ENCODE measurements at regions not wholly inside any gene's neighbourhood (a gene's known extent, or its start where the extent isn't known, plus 50 kb on each side); places are given as distances from the start of the nearest gene placed in this dataset.

DNA sequence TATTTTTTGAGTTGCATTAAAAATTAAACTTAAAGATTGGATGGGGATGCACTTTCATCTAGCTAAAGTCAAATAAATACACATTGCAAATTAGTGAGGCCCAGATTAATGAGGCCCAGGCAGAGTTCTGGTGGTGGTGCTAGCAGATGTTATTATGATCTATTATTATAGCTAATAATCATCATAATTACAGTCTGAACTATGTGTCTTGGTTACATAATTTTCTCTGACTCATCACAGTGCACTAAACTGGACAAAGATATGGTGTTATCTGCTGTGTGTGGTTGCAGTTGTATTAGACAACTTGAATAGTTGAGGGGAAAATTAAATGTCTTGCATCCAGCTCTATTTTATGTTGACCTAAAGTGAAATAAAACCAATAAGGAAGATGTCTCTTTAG is 568.8 kb downstream of the TLR4 start:
- intact Hi-C loops (cut with micrococcal nuclease): no loop called here
- Mint-ChIP-seq H3K27ac (no peak overlapping the region), H3K4me1 (ENCODE audit: low read depth) (no peaks in the 10 kb centered on the region), H3K36me3 (ENCODE audit: low read depth) (no peaks in the 10 kb centered on the region), H3K27me3 (ENCODE audit: insufficient read depth) (no peaks in the 10 kb centered on the region), H3K4me3 (no peak overlapping the region), H3K9me3 (peaks cover 6% of the 10 kb centered on the region)
- DNase-seq (ENCODE audit: low spot score): no peak

GRCh38 chr9:118276784-118277183 is 572.6 kb downstream of the TLR4 start:
- Mint-ChIP-seq H3K27me3 (ENCODE audit: insufficient read depth) (no peaks in the 10 kb centered on the region), H3K4me3 (no peak overlapping the region), H3K4me1 (ENCODE audit: low read depth) (no peaks in the 10 kb centered on the region), H3K36me3 (ENCODE audit: low read depth) (no peaks in the 10 kb centered on the region), H3K27ac (no peak overlapping the region), H3K9me3 (peaks cover 6% of the 10 kb centered on the region)
- no peak for DNase-seq (ENCODE audit: low spot score)
- intact Hi-C loops (cut with micrococcal nuclease): no loop called here

DNA sequence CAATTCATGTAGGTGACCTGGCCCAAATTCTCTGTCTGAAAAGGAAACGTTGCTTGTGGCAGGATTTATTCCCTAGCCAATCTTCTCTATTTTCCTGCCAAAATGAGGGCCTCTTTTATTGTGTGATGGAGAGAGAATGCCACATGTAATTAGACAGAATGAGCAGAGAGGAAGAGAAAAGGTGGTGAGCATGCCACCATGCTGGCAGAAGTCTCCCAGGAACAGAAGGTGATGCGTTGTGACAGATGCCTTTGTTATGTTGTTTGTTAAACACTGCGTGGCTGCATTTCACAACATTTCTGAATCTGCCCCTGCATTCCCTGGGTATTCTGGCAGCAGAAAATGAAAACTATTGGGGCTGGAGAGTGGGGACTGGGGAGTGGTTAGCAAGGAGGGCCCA is 577.6 kb downstream of the TLR4 start:
- H3K9me3 Mint-ChIP-seq: no peaks in the 10 kb centered on the region
- H3K27me3 Mint-ChIP-seq (ENCODE audit: insufficient read depth): no peaks in the 10 kb centered on the region
- H3K4me3 Mint-ChIP-seq: no peak overlapping the region
- no peak overlapping the region for H3K27ac Mint-ChIP-seq
- no peaks in the 10 kb centered on the region for H3K4me1 Mint-ChIP-seq (ENCODE audit: low read depth)
- intact Hi-C loops (cut with micrococcal nuclease): no loop called here
- H3K36me3 Mint-ChIP-seq (ENCODE audit: low read depth): no peaks in the 10 kb centered on the region
- no peak for DNase-seq (ENCODE audit: low spot score)

GRCh38 chr9:118283488-118283887 is 579.3 kb downstream of the TLR4 start:
- H3K9me3 Mint-ChIP-seq: no peaks in the 10 kb centered on the region
- DNase-seq (ENCODE audit: low spot score): no peak
- no peak overlapping the region for H3K4me3 Mint-ChIP-seq
- H3K4me1 Mint-ChIP-seq (ENCODE audit: low read depth): no peaks in the 10 kb centered on the region
- H3K27me3 Mint-ChIP-seq (ENCODE audit: insufficient read depth): no peaks in the 10 kb centered on the region
- no peak overlapping the region for H3K27ac Mint-ChIP-seq
- no peaks in the 10 kb centered on the region for H3K36me3 Mint-ChIP-seq (ENCODE audit: low read depth)
- intact Hi-C loops (cut with micrococcal nuclease): no loop called here

DNA sequence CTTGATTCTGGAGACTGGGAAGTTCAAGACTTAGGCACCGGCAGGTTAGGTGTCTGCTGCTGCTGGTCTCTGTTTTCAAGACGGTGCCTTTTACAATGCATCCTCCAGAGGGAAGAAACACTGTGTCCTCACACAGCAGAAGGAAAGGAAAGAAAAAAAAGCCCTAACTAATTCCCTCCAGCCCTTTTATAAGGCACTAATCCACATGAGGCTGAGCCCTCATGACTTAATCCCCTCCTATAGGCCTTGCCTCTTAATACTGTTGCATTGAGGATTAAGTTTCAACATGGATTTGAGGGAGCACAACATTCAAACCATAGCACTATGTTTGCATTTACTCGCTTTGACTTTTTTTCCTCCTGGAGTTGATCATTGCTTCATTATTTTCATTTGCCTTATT is 585.9 kb downstream of the TLR4 start:
- no peaks in the 10 kb centered on the region for H3K27me3 Mint-ChIP-seq (ENCODE audit: insufficient read depth)

GRCh38 chr9:118295413-118295812 is 591.2 kb downstream of the TLR4 start:
- Mint-ChIP-seq H3K27me3 (ENCODE audit: insufficient read depth) (no peaks in the 10 kb centered on the region), H3K4me3 (no peak overlapping the region), H3K36me3 (ENCODE audit: low read depth) (no peaks in the 10 kb centered on the region), H3K4me1 (ENCODE audit: low read depth) (no peaks in the 10 kb centered on the region), H3K27ac (no peak overlapping the region), H3K9me3 (no peaks in the 10 kb centered on the region)
- intact Hi-C loops (cut with micrococcal nuclease): no loop called here
- DNase-seq (ENCODE audit: low spot score): no peak

More for the DNA sequence above, 585.9 kb downstream of the TLR4 start:
- intact Hi-C loops (cut with micrococcal nuclease): no loop called here
- H3K36me3 Mint-ChIP-seq (ENCODE audit: low read depth): no peaks in the 10 kb centered on the region
- H3K9me3 Mint-ChIP-seq: no peaks in the 10 kb centered on the region
- no peak overlapping the region for H3K27ac Mint-ChIP-seq
- H3K4me3 Mint-ChIP-seq: no peak overlapping the region
- no peak for DNase-seq (ENCODE audit: low spot score)
- H3K4me1 Mint-ChIP-seq (ENCODE audit: low read depth): no peaks in the 10 kb centered on the region

DNA sequence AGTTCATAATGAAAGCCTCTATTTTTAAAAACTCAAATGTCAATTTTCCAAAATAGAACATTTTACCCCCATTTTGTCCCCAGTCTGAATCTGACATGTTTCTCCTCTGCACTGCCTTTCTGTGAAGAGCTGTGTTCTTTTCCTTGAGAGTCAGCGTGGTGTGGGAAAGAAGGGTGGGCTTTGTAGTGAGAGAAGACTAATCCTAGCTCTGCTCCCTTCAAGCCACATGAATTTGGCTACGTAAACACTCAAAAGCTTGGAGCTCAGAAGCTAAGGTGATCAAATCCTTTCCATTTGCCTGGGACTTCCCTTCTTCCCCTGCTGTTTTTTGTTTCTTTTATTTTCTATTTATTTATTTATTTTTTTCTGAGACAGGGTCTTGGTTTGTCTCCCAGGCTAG is 598.5 kb downstream of the TLR4 start:
- intact Hi-C loops (cut with micrococcal nuclease): no loop called here
- Mint-ChIP-seq H3K4me1 (ENCODE audit: low read depth) (no peaks in the 10 kb centered on the region), H3K4me3 (no peak overlapping the region), H3K9me3 (no peaks in the 10 kb centered on the region), H3K27me3 (ENCODE audit: insufficient read depth) (no peaks in the 10 kb centered on the region), H3K36me3 (ENCODE audit: low read depth) (no peaks in the 10 kb centered on the region), H3K27ac (no peak overlapping the region)
- no peak for DNase-seq (ENCODE audit: low spot score)

- Mint-ChIP-seq H3K27ac (no peak overlapping the region), H3K27me3 (ENCODE audit: insufficient read depth) (no peaks in the 10 kb centered on the region), H3K4me1 (ENCODE audit: low read depth) (no peaks in the 10 kb centered on the region), H3K9me3 (no peaks in the 10 kb centered on the region), H3K4me3 (no peak overlapping the region), H3K36me3 (ENCODE audit: low read depth) (no peaks in the 10 kb centered on the region)
- intact Hi-C loops (cut with micrococcal nuclease): no loop called here
- DNase-seq (ENCODE audit: low spot score): no peak
Observed at GRCh38 chr9:118303216-118303615, 599.0 kb downstream of the TLR4 start.

DNA sequence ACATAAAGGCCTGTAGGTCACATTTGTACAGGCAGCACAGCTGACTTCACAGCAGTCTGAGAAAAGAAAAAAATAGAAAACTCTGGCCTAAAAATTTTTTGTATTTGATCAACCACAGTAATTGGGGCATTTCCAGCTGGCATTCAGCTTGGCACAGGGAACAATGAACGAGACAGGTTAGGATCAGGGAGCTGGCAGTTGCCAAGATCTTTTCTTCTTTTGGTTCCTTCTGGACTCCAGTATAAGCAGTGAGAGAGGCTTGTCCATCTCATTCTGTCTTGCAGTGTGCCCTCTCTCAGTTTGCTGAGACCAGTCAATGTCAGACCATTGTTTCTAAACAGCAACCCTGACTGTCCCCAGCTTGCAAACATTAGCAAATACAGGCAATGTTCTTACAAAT is 601.1 kb downstream of the TLR4 start:
- H3K27ac Mint-ChIP-seq: no peak overlapping the region
- no peaks in the 10 kb centered on the region for H3K36me3 Mint-ChIP-seq (ENCODE audit: low read depth)
- no peak overlapping the region for H3K4me3 Mint-ChIP-seq
- no peaks in the 10 kb centered on the region for H3K27me3 Mint-ChIP-seq (ENCODE audit: insufficient read depth)
- no peak for DNase-seq (ENCODE audit: low spot score)
- H3K4me1 Mint-ChIP-seq (ENCODE audit: low read depth): no peaks in the 10 kb centered on the region
- intact Hi-C loops (cut with micrococcal nuclease): no loop called here
- no peaks in the 10 kb centered on the region for H3K9me3 Mint-ChIP-seq

DNA sequence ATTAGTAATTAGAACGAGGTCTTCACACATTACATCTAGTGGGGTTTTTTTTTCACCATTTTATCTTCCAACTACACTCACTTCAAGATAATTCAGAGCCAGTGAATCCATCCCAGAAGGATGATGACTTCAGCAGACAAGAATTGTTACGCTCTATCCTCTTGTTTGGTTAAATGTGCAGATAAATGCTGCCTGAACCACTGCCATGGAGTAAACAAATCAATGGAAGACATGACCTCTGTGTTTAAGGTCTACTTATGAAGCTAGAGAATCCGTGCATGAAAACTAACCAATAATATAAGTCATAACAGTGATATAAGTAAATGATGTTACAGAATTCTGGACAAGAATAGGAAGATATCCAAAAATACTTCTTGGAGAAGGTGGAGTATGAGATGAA is 602.6 kb downstream of the TLR4 start:
- no peak for DNase-seq (ENCODE audit: low spot score)
- H3K36me3 Mint-ChIP-seq (ENCODE audit: low read depth): no peaks in the 10 kb centered on the region
- no peaks in the 10 kb centered on the region for H3K9me3 Mint-ChIP-seq
- no peaks in the 10 kb centered on the region for H3K27me3 Mint-ChIP-seq (ENCODE audit: insufficient read depth)
- H3K4me1 Mint-ChIP-seq (ENCODE audit: low read depth): no peaks in the 10 kb centered on the region
- no peak overlapping the region for H3K4me3 Mint-ChIP-seq
- intact Hi-C loops (cut with micrococcal nuclease): no loop called here
- no peak overlapping the region for H3K27ac Mint-ChIP-seq

- intact Hi-C loops (cut with micrococcal nuclease): no loop called here
- H3K36me3 Mint-ChIP-seq (ENCODE audit: low read depth): no peaks in the 10 kb centered on the region
- no peaks in the 10 kb centered on the region for H3K4me1 Mint-ChIP-seq (ENCODE audit: low read depth)
- no peaks in the 10 kb centered on the region for H3K9me3 Mint-ChIP-seq
- DNase-seq (ENCODE audit: low spot score): no peak
- no peak overlapping the region for H3K27ac Mint-ChIP-seq
- H3K4me3 Mint-ChIP-seq: no peak overlapping the region
- peaks cover 3% of the 10 kb centered on the region for H3K27me3 Mint-ChIP-seq (ENCODE audit: insufficient read depth)
Observed at GRCh38 chr9:118313965-118314364, 609.8 kb downstream of the TLR4 start.

- Mint-ChIP-seq H3K4me3 (no peak overlapping the region), H3K4me1 (ENCODE audit: low read depth) (no peaks in the 10 kb centered on the region), H3K27me3 (ENCODE audit: insufficient read depth) (peaks cover 3% of the 10 kb centered on the region), H3K36me3 (ENCODE audit: low read depth) (no peaks in the 10 kb centered on the region), H3K27ac (no peak overlapping the region), H3K9me3 (no peaks in the 10 kb centered on the region)
- intact Hi-C loops (cut with micrococcal nuclease): no loop called here
- DNase-seq (ENCODE audit: low spot score): no peak
Observed at GRCh38 chr9:118316831-118317343, 612.7 kb downstream of the TLR4 start.

GRCh38 chr9:118318770-118319431 is 614.7 kb downstream of the TLR4 start:
- no peaks in the 10 kb centered on the region for H3K36me3 Mint-ChIP-seq (ENCODE audit: low read depth)
- H3K4me3 Mint-ChIP-seq: no peak overlapping the region
- no peaks in the 10 kb centered on the region for H3K9me3 Mint-ChIP-seq
- no peak overlapping the region for H3K27ac Mint-ChIP-seq
- no peaks in the 10 kb centered on the region for H3K4me1 Mint-ChIP-seq (ENCODE audit: low read depth)
- intact Hi-C loops (cut with micrococcal nuclease): no loop called here
- DNase-seq (ENCODE audit: low spot score): no peak
- peaks cover 3% of the 10 kb centered on the region for H3K27me3 Mint-ChIP-seq (ENCODE audit: insufficient read depth)

DNA sequence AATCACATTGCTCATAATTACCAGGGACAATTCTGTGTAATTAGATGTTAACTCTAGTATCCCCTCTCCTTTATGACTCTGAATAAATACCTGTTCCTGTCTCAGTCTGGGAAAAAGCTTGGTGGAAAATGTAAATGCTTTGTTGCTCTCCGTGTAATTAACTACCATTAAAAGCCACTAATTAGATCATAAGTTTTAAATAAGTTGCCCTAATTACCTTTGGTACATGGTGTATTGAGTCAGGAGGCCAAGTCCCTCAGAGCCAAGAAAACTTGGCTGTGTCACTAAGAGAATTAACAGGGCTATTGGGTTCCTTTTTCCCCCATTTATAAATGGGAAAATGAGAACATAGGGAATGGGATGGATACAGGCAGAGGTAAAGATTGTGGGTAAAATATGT is 617.6 kb downstream of the TLR4 start:
- Mint-ChIP-seq H3K27ac (no peak overlapping the region), H3K36me3 (ENCODE audit: low read depth) (no peaks in the 10 kb centered on the region), H3K9me3 (no peaks in the 10 kb centered on the region), H3K4me1 (ENCODE audit: low read depth) (no peaks in the 10 kb centered on the region), H3K4me3 (no peak overlapping the region), H3K27me3 (ENCODE audit: insufficient read depth) (no peaks in the 10 kb centered on the region)
- no peak for DNase-seq (ENCODE audit: low spot score)
- intact Hi-C loops (cut with micrococcal nuclease): no loop called here

Measured in activated T-helper 1 cell treated with anti-CD3 and anti-CD28 coated beads, Interleukin-12 subunit alpha, Interleukin-12 subunit beta, Interleukin-2, Interleukin-4 antibody, amounts not matched to agents 30 ng/mL and 10 ng/mL and 1 ng/mL, durations not matched to agents 14 hours and 24 hours and 36 hours (primary cell).